SJCRH30 (cell line): ENCODE measurements at regions not wholly inside any gene's neighbourhood (a gene's known extent, or its start where the extent isn't known, plus 50 kb on each side); places are given as distances from the start of the nearest gene placed in this dataset.
"Not testable (repeated sequence)": the region's sequence is repeated elsewhere in the genome, so short reads cannot be mapped to it uniquely, and the experiment has no call there.

Experiments
- DNase-seq, 2 experiments: peaks; one replicate each; pipeline ENCODE4 v3.0.0-alpha.2; 2015 to 2020
- H3K27ac ChIP-seq: fragments of 250-450 bp; sonication (Bioruptor Pico); 2 replicates; pipeline ENCODE4 v1.5.1; 2020; ENCODE audit warnings: mild to moderate bottlenecking, moderate library complexity
- H3K27me3 ChIP-seq: fragments of 250-450 bp; sonication (Bioruptor Pico); 2 replicates; pipeline ENCODE4 v1.5.1; 2020; ENCODE audit warnings: mild to moderate bottlenecking, moderate library complexity
- H3K36me3 ChIP-seq: fragments of 250-450 bp; sonication (Bioruptor Pico); 2 replicates; pipeline ENCODE4 v1.5.1; 2020; ENCODE audit warnings: mild to moderate bottlenecking, moderate library complexity
- H3K4me1 ChIP-seq: fragments of 250-450 bp; sonication (Bioruptor Pico); 2 replicates; pipeline ENCODE4 v1.5.1; 2020; ENCODE audit warnings: mild to moderate bottlenecking, moderate library complexity
- H3K4me3 ChIP-seq: fragments of 250-450 bp; sonication (Bioruptor Pico); 2 replicates; pipeline ENCODE4 v1.5.1; 2020; ENCODE audit warnings: mild to moderate bottlenecking, moderate library complexity
- H3K9me3 ChIP-seq: fragments of 250-450 bp; sonication (Bioruptor Pico); replicated peaks from 2 replicates; pipeline ENCODE4 v1.5.1; 2020; ENCODE audit warnings: mild to moderate bottlenecking, moderate library complexity

- Histone ChIP-seq H3K27ac (no peak overlapping the region), H3K27me3 (no peaks in the 10 kb centered on the region), H3K4me3 (no peak overlapping the region), H3K36me3 (no peaks in the 10 kb centered on the region), H3K4me1 (no peaks in the 10 kb centered on the region), H3K9me3 (no peaks in the 10 kb centered on the region)
- DNase-seq = no peak
Observed at GRCh38 chrX:40391662-40392061, 189.1 kb upstream of the ATP6AP2 start.

GRCh38 chrX:40389555-40389954 is 191.2 kb upstream of the ATP6AP2 start:
- DNase-seq = no peak
- no peaks in the 10 kb centered on the region for H3K9me3 ChIP-seq
- no peaks in the 10 kb centered on the region for H3K36me3 ChIP-seq
- H3K27ac ChIP-seq = no peak overlapping the region
- no peak overlapping the region for H3K4me3 ChIP-seq
- no peaks in the 10 kb centered on the region for H3K27me3 ChIP-seq
- no peaks in the 10 kb centered on the region for H3K4me1 ChIP-seq

GRCh38 chrX:40388441-40388840 is 192.3 kb upstream of the ATP6AP2 start:
- H3K4me3 ChIP-seq = no peak overlapping the region
- H3K36me3 ChIP-seq = no peaks in the 10 kb centered on the region
- H3K9me3 ChIP-seq = no peaks in the 10 kb centered on the region
- DNase-seq = no peak
- H3K27me3 ChIP-seq = no peaks in the 10 kb centered on the region
- no peaks in the 10 kb centered on the region for H3K4me1 ChIP-seq
- no peak overlapping the region for H3K27ac ChIP-seq

GRCh38 chrX:40387869-40388268 is 192.9 kb upstream of the ATP6AP2 start:
- H3K4me1 ChIP-seq, H3K36me3 ChIP-seq, H3K27ac ChIP-seq, DNase-seq, H3K9me3 ChIP-seq, H3K27me3 ChIP-seq, H3K4me3 ChIP-seq: not testable (repeated sequence)

GRCh38 chrX:40387311-40387710 is 193.5 kb upstream of the ATP6AP2 start:
- not testable (repeated sequence) for H3K4me1 ChIP-seq, H3K36me3 ChIP-seq, H3K9me3 ChIP-seq, H3K27ac ChIP-seq, H3K27me3 ChIP-seq, H3K4me3 ChIP-seq, DNase-seq

GRCh38 chrX:40385682-40386081 is 195.1 kb upstream of the ATP6AP2 start:
- H3K27ac ChIP-seq = no peak overlapping the region
- no peaks in the 10 kb centered on the region for H3K27me3 ChIP-seq
- H3K36me3 ChIP-seq = no peaks in the 10 kb centered on the region
- H3K4me1 ChIP-seq = no peaks in the 10 kb centered on the region
- no peak overlapping the region for H3K4me3 ChIP-seq
- no peak for DNase-seq
- no peaks in the 10 kb centered on the region for H3K9me3 ChIP-seq

GRCh38 chrX:40385256-40385655 is 195.5 kb upstream of the ATP6AP2 start:
- no peak overlapping the region for H3K27ac ChIP-seq
- no peaks in the 10 kb centered on the region for H3K9me3 ChIP-seq
- no peak for DNase-seq
- H3K4me1 ChIP-seq = no peaks in the 10 kb centered on the region
- H3K4me3 ChIP-seq = no peak overlapping the region
- H3K36me3 ChIP-seq = no peaks in the 10 kb centered on the region
- no peaks in the 10 kb centered on the region for H3K27me3 ChIP-seq

- DNase-seq = no peak
- Histone ChIP-seq H3K27me3 (no peaks in the 10 kb centered on the region), H3K9me3 (no peaks in the 10 kb centered on the region), H3K4me3 (no peak overlapping the region), H3K27ac (no peak overlapping the region), H3K4me1 (no peaks in the 10 kb centered on the region), H3K36me3 (no peaks in the 10 kb centered on the region)
Observed at GRCh38 chrX:40383969-40384368, 196.8 kb upstream of the ATP6AP2 start.

- Histone ChIP-seq H3K27ac (no peak overlapping the region), H3K4me3 (no peak overlapping the region), H3K4me1 (no peaks in the 10 kb centered on the region), H3K36me3 (no peaks in the 10 kb centered on the region), H3K27me3 (no peaks in the 10 kb centered on the region), H3K9me3 (no peaks in the 10 kb centered on the region)
- DNase-seq = no peak
Observed at GRCh38 chrX:40383360-40383759, 197.4 kb upstream of the ATP6AP2 start.

- Histone ChIP-seq H3K9me3 (no peaks in the 10 kb centered on the region), H3K36me3 (no peaks in the 10 kb centered on the region), H3K4me3 (no peak overlapping the region), H3K27me3 (no peaks in the 10 kb centered on the region), H3K4me1 (no peaks in the 10 kb centered on the region), H3K27ac (no peak overlapping the region)
- DNase-seq = peak; percentile 4 to 19
Observed at GRCh38 chrX:40380655-40381488, 199.9 kb upstream of the ATP6AP2 start.

- no peak overlapping the region for H3K4me3 ChIP-seq
- no peak overlapping the region for H3K27ac ChIP-seq
- no peak for DNase-seq
- H3K27me3 ChIP-seq = no peaks in the 10 kb centered on the region
- H3K4me1 ChIP-seq = no peaks in the 10 kb centered on the region
- H3K9me3 ChIP-seq = no peaks in the 10 kb centered on the region
- H3K36me3 ChIP-seq = no peaks in the 10 kb centered on the region
Observed at GRCh38 chrX:40377684-40378083, 203.1 kb upstream of the ATP6AP2 start.

GRCh38 chrX:40374486-40374885 is 206.3 kb upstream of the ATP6AP2 start:
- no peaks in the 10 kb centered on the region for H3K9me3 ChIP-seq

GRCh38 chrX:40373641-40374040 is 207.1 kb upstream of the ATP6AP2 start:
- H3K27ac ChIP-seq = no peak overlapping the region
- no peak overlapping the region for H3K4me3 ChIP-seq
- H3K36me3 ChIP-seq = no peaks in the 10 kb centered on the region
- no peaks in the 10 kb centered on the region for H3K27me3 ChIP-seq
- no peak for DNase-seq
- H3K4me1 ChIP-seq = no peaks in the 10 kb centered on the region
- H3K9me3 ChIP-seq = no peaks in the 10 kb centered on the region

More at GRCh38 chrX:40374486-40374885, 206.3 kb upstream of the ATP6AP2 start:
- Histone ChIP-seq H3K36me3 (no peaks in the 10 kb centered on the region), H3K4me1 (no peaks in the 10 kb centered on the region), H3K27me3 (no peaks in the 10 kb centered on the region), H3K27ac (no peak overlapping the region), H3K4me3 (no peak overlapping the region)
- peak in 1 of 2 experiments; percentile 35 for DNase-seq

- H3K27me3 ChIP-seq = no peaks in the 10 kb centered on the region
- no peaks in the 10 kb centered on the region for H3K36me3 ChIP-seq
- no peak for DNase-seq
- no peaks in the 10 kb centered on the region for H3K9me3 ChIP-seq
- H3K27ac ChIP-seq = no peak overlapping the region
- H3K4me1 ChIP-seq = no peaks in the 10 kb centered on the region
- no peak overlapping the region for H3K4me3 ChIP-seq
Observed at GRCh38 chrX:40373025-40373424, 207.7 kb upstream of the ATP6AP2 start.

GRCh38 chrX:40371376-40371775 is 209.4 kb upstream of the ATP6AP2 start:
- H3K4me1 ChIP-seq = no peaks in the 10 kb centered on the region
- H3K36me3 ChIP-seq = no peaks in the 10 kb centered on the region
- DNase-seq = no peak
- H3K27ac ChIP-seq = no peak overlapping the region
- no peaks in the 10 kb centered on the region for H3K9me3 ChIP-seq
- H3K27me3 ChIP-seq = no peaks in the 10 kb centered on the region
- H3K4me3 ChIP-seq = no peak overlapping the region

- Histone ChIP-seq H3K27me3 (no peaks in the 10 kb centered on the region), H3K4me1 (no peaks in the 10 kb centered on the region), H3K4me3 (no peak overlapping the region), H3K36me3 (no peaks in the 10 kb centered on the region), H3K27ac (no peak overlapping the region), H3K9me3 (no peaks in the 10 kb centered on the region)
- DNase-seq = peak; percentile 13 to 29
Observed at GRCh38 chrX:40368611-40369061, 212.1 kb upstream of the ATP6AP2 start.
